ENCODE measurements at regions not wholly inside any gene's neighbourhood (a gene's known extent, or its start where the extent isn't known, plus 50 kb on each side); places are given as distances from the start of the nearest gene placed in this dataset.

GRCh38 chr6:134438837-134439236 is 120.9 kb upstream of the SGK1 start:
- TF ChIP-seq CTCF (IDR thresholded peaks at IDR 0.05): no peak
- TF ChIP-seq EZH2phosphoT487 (IDR thresholded peaks at IDR 0.05): no peak

All from neural progenitor cell (in vitro differentiated cells).